Activated B cell treated with CpG ODN at 0.5 μM for 24 hours (primary cell): ENCODE measurements at regions not wholly inside any gene's neighbourhood (a gene's known extent, or its start where the extent isn't known, plus 50 kb on each side); places are given as distances from the start of the nearest gene placed in this dataset.

ENCODE experiments used
- ATAC-seq: fragments of 200-7000 bp; cut with Tn5 transposase; one replicate; pipeline ENCODE4 v1.10.0; 2021; ENCODE audit warnings: low read depth, mild to moderate bottlenecking, moderate library complexity
- CTCF ChIA-PET: fragments of 350-600 bp; sonication (Branson Sonifier 250); formaldehyde crosslinking; loops from one replicate; lab custom pipeline; 2021; ENCODE audit warnings: antibody characterized with exemption; lab: Charles Lee
- POLR2A ChIA-PET: fragments of 350-600 bp; sonication (Branson Sonifier 250); formaldehyde crosslinking; loops from one replicate; lab custom pipeline; 2021; ENCODE audit warnings: antibody characterized with exemption; lab: Charles Lee
- DNase-seq: peaks from one replicate; pipeline ENCODE4 v3.0.0; 2022
- H3K27ac Mint-ChIP-seq: one replicate; pipeline ENCODE4 v1.8.0; 2020; ENCODE audit warnings: mixed read lengths
- H3K27me3 Mint-ChIP-seq: one replicate; pipeline ENCODE4 v1.8.0; 2021; ENCODE audit warnings: mixed read lengths
- H3K36me3 Mint-ChIP-seq: one replicate; pipeline ENCODE4 v1.8.0; 2021; ENCODE audit warnings: low read depth, mixed read lengths
- H3K4me1 Mint-ChIP-seq: one replicate; pipeline ENCODE4 v1.8.0; 2021; ENCODE audit warnings: mixed read lengths
- H3K4me3 Mint-ChIP-seq: one replicate; pipeline ENCODE4 v1.8.0; 2020; ENCODE audit warnings: mild to moderate bottlenecking, mixed read lengths
- H3K9me3 Mint-ChIP-seq: one replicate; pipeline ENCODE4 v1.8.0; 2020; ENCODE audit warnings: mixed read lengths
- intact Hi-C: fragments of 100-400 bp; cut with micrococcal nuclease; formaldehyde crosslinking; loops from one replicate; pipeline ENCODE4 v1.15.1; 2024
- TF ChIP-seq, protein P1 (sequence below): fragments of 200-600 bp; IDR thresholded peaks from one replicate; pipeline ENCODE4 v1.8.0; 2022; ENCODE audit warnings: antibody characterized with exemption, mild to moderate bottlenecking

DNA sequence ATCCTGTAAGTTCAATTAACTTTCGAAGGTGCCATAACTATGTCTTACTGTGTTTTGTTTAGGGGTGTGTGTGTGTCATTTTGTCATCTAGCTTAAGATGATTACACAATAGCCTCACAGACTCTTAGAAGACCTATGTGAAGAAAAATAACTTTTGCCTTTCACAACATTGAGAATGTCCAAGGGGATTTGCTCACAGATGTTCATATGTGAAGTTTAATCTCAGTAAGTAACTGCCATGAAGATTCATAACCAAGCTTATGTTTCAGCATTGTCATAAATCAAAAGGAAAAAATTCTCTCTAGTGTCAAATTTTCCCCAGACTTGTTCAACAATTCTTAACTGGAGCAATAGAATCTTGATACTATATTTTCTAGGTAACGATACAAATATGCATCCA lies 226.1 kb upstream of the PRKD1 start:
- no peaks in the 10 kb centered on the region for H3K27me3 Mint-ChIP-seq
- H3K9me3 Mint-ChIP-seq = peaks cover 5% of the 10 kb centered on the region
- ChIA-PET POLR2A (no interaction called here), CTCF (no interaction called here)
- intact Hi-C loops = no loop called here
- no peak overlapping the region for H3K27ac Mint-ChIP-seq
- no peak for DNase-seq
- H3K4me1 Mint-ChIP-seq = no peaks in the 10 kb centered on the region
- ATAC-seq = no peak
- no peaks in the 10 kb centered on the region for H3K36me3 Mint-ChIP-seq
- H3K4me3 Mint-ChIP-seq = no peak overlapping the region
- TF ChIP-seq, protein P1, sequence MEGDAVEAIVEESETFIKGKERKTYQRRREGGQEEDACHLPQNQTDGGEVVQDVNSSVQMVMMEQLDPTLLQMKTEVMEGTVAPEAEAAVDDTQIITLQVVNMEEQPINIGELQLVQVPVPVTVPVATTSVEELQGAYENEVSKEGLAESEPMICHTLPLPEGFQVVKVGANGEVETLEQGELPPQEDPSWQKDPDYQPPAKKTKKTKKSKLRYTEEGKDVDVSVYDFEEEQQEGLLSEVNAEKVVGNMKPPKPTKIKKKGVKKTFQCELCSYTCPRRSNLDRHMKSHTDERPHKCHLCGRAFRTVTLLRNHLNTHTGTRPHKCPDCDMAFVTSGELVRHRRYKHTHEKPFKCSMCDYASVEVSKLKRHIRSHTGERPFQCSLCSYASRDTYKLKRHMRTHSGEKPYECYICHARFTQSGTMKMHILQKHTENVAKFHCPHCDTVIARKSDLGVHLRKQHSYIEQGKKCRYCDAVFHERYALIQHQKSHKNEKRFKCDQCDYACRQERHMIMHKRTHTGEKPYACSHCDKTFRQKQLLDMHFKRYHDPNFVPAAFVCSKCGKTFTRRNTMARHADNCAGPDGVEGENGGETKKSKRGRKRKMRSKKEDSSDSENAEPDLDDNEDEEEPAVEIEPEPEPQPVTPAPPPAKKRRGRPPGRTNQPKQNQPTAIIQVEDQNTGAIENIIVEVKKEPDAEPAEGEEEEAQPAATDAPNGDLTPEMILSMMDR = no peak

DNA sequence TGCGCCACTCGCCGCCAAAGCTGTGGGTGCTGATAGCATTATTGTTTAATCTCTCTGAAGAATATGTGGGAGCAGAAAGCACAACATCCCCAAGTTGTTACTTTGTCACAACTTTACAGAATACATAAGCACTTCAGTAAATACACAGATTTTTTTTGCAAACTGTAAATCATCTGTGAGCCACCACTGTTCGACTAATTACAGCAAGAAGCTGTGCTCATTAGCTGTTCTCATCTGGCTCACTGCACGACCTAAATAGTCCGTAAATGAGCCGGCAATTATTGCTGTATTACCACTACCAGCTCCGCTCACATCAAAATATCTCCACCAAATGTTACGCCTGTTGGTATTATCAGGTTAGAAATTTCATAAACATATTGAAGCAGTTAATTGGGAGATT lies 228.9 kb upstream of the PRKD1 start:
- H3K4me1 Mint-ChIP-seq = no peaks in the 10 kb centered on the region
- TF ChIP-seq, protein P1 = no peak
- DNase-seq (no peak), ATAC-seq (no peak)
- H3K4me3 Mint-ChIP-seq = no peak overlapping the region
- H3K27ac Mint-ChIP-seq = no peak overlapping the region
- H3K36me3 Mint-ChIP-seq = no peaks in the 10 kb centered on the region
- H3K9me3 Mint-ChIP-seq = no peaks in the 10 kb centered on the region
- ChIA-PET POLR2A (no interaction called here), CTCF (no interaction called here)
- intact Hi-C loops = no loop called here
- no peaks in the 10 kb centered on the region for H3K27me3 Mint-ChIP-seq

DNA sequence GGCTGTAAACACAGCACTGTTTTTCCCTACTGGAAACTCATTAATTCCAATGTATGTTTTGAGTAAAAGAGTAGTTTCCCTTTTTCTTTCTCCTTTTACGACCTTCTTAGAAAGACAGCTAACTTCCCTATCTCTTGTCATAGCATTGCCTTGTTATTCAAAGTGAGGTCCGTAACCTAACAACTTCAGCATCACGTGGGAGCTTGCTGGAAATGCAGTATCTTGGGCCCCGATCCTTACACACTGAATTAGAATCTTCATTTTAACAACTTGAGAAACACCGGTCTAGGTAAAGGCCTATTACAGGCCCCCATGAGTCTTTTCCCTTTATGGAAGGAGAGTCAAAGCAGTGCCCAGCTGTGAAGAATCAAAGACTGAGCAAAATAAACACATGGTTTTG lies 230.7 kb upstream of the PRKD1 start:
- ChIA-PET POLR2A (no interaction called here), CTCF (no interaction called here)
- TF ChIP-seq, protein P1 = no peak
- DNase-seq (no peak), ATAC-seq (no peak)
- H3K9me3 Mint-ChIP-seq = no peaks in the 10 kb centered on the region
- intact Hi-C loops = no loop called here
- H3K27me3 Mint-ChIP-seq = no peaks in the 10 kb centered on the region
- H3K36me3 Mint-ChIP-seq = no peaks in the 10 kb centered on the region
- no peaks in the 10 kb centered on the region for H3K4me1 Mint-ChIP-seq
- H3K27ac Mint-ChIP-seq = no peak overlapping the region
- H3K4me3 Mint-ChIP-seq = no peak overlapping the region

DNA sequence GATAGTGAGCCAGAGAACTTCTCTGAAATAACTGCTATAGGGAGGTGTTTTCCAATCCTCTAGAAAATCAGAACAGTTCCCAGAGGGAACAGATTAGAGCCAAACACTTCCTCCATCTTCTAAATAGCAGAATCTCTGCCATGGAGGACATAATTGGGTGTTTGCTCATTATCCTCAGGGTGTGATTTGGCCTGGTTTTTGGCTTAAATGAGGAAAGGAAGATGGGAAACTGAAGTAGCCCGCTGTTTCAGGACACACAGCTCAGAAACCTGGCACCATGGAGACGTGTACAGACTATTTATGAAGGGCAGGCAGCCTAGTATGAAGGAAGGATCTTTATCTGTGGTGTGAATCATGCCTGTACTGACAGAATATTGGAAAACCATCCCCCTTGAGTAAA lies 231.7 kb upstream of the PRKD1 start:
- Mint-ChIP-seq H3K36me3 (no peaks in the 10 kb centered on the region), H3K27me3 (no peaks in the 10 kb centered on the region), H3K4me3 (no peak overlapping the region), H3K27ac (no peak overlapping the region), H3K4me1 (no peaks in the 10 kb centered on the region), H3K9me3 (no peaks in the 10 kb centered on the region)
- POLR2A ChIA-PET = no interaction called here
- intact Hi-C loops = no loop called here
- DNase-seq (no peak), ATAC-seq (no peak)
- CTCF ChIA-PET = no interaction called here
- TF ChIP-seq, protein P1 = no peak

DNA sequence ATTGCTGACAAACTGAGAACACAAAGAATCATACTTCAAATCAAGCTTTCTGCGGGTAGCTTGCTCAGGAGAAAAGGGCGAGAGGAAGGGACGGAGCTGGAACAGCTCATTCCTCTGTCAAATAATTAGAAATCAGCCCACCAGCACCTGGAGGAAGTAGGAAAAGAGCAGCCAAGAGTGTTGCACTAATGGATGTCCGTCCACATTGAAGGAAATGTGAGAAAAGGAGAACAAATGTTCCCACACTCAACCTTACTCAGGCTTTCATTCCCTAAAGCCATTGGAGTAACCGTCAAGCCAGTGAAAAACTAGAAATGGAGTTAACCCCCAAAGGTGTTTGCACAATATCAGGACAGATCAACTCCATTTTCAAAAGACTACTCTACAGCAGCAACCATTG lies 233.0 kb upstream of the PRKD1 start:
- TF ChIP-seq, protein P1 = no peak
- H3K4me3 Mint-ChIP-seq = no peak overlapping the region
- no peak for DNase-seq
- CTCF ChIA-PET = no interaction called here
- H3K9me3 Mint-ChIP-seq = no peaks in the 10 kb centered on the region
- no peaks in the 10 kb centered on the region for H3K4me1 Mint-ChIP-seq
- POLR2A ChIA-PET = no interaction called here
- intact Hi-C loops = no loop called here
- no peaks in the 10 kb centered on the region for H3K36me3 Mint-ChIP-seq
- ATAC-seq = no peak
- no peak overlapping the region for H3K27ac Mint-ChIP-seq
- H3K27me3 Mint-ChIP-seq = no peaks in the 10 kb centered on the region
